ENCODE measurements at regions not wholly inside any gene's neighbourhood (a gene's known extent, or its start where the extent isn't known, plus 50 kb on each side); places are given as distances from the start of the nearest gene placed in this dataset.

DNA sequence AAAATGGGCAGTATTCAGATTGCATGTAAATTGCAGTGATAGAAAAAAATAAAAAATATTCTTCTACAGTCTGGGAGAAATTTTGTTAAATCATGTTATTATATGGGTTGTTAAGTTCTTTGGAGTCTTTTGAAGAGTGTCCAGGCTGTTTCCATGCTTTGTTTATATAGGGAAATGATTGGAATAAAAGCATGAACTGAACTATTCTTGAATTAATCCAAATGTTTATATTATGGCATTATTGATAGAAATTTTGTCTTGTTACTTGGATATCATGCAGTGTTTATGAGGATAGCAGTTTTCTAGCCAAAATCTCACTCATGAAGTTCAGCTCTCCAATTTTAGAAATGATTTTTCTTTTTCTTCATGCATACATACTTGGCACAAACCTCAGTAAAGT, 108.2 kb upstream of the NAV3 start:
- DNase-seq: no peak

DNA sequence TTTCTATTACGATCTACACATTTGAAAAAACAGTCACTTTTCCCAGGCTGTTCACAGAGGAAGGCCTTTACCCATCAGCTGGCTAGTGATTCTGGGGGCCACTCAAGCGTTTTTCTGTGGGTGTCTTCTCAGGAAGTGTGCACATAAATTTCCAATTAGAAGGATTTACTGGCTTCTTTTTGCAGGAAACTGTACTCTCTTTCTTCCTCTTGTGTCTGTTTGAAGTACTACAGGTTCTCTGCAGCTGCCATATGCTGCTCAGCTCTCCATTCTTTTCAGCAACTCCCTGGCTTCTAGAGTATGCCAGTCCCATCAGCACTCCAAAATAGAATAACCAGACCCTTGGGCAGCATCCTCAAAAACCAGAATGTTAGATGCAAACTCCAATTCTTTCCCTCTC, 110.4 kb upstream of the NAV3 start:
- DNase-seq: no peak

DNA sequence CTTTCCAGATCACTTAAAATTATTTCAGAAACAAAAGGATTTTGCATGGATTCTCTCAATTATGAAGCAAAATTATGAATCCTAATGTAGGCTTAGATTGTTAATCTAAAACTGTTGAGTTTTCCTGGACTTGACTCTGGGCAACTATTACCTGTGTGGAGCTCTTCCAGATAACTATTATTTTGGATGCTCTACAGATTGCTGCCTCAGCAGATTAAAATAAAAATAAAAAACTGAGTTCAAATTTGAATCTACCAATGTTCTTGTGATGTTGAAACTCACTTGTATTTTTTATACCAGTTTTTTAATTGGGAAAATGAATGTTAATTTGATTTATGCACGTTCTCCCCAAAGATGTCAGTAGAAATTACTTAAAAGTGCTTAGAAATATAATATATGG, 120.5 kb upstream of the NAV3 start:
- DNase-seq: no peak

DNA sequence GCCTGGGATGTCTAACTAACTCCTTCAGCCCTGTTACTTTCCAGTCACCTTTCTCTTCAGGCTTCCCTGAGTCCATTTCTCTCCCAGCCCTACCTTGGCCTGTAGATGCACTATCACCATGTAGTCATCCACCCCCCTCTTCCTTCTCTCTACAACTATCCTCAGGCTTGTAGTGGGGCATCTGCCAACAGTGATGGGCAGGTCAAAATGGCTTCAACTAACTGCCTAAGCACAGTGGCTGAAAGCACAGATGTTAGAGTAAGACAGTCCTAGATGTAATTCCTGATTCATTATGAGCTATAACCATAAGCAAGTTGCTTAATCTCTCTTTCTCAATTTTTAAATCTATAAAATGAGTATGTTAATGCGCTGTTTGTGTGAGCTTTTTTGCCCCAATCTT, 133.6 kb upstream of the NAV3 start:
- no peak for DNase-seq

DNA sequence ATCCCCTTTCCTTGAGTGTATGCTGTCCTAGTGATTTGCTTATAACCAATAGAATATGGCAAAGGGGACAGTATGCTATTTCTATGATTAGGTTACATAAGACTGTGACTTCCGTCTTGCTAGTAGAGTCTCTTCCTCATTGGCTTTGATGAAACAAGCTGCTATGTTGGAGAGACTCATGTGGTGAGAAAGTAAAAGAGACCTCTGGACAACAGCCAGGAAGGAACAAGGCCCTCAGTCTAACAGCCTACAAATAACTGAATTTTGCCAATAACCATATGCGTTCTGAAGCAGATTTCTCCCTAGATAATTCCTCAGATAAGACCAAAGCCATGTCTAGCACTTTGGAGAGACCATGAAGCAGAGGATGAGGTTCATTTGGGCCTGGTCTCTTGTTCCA, 134.5 kb upstream of the NAV3 start:
- no peak for DNase-seq

DNA sequence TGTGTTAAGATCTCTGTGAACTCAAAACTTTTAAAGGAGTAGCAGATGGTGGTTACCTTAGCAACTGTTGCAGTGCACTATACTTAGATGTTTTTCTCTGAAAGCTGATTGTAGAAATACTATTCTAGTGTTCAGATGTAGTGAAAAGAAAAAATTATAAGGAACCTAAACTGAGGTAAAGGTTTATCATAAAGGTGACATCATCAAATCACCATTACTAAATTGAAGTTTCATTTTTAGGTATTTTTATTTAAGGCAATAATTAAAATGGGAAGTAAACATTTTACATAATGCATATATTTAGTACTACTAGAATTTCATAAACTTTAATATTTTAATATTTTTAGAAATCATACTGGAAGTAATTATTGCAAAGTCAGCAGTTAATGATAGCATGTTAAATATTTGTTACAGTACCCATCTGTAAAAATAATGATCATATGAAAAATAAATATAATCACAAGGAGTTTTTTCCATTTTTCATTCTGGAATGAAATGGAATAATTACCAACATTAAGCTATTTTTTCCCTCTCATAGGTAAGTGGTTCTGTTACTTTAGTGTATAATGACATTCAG, 141.1 kb upstream of the NAV3 start:
- DNase-seq: no peak

DNA sequence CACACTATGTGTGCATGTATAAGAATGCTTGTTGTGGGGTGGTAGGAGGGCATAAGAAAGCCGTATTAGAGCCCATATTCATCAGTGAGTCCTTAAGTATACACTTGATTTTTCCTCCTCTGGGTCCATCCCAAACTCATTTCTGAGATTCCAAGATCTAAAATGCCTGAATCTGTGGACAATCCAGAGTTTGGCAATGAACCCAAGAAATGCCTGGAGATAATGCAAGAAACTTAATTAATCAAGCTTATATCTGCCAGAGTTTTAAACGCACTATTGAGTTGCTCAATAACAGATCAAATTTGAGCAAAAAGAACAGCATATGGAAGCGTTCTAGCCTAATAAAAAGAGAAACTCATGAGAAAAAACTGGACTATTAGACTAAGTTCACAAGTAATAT, 143.4 kb upstream of the NAV3 start:
- DNase-seq: no peak

DNA sequence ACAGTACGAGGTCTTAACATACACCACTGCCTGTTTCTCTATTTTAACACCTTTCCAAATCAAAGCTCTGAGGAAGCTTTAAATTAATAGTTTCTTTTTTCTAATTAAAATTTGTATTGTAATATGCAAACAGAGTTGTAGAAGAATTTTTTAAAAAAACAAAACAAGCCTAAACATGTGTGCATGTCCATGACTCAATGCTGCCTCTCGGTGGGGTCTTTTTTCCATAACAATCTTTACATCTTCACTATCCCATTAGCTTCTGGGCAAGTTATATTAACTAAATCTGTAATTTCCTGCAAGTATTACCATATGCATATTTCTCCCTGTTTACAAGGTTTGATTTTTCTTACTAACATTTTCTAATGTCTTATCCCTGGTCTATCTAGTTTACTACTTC, 143.9 kb upstream of the NAV3 start:
- no peak for DNase-seq

DNA sequence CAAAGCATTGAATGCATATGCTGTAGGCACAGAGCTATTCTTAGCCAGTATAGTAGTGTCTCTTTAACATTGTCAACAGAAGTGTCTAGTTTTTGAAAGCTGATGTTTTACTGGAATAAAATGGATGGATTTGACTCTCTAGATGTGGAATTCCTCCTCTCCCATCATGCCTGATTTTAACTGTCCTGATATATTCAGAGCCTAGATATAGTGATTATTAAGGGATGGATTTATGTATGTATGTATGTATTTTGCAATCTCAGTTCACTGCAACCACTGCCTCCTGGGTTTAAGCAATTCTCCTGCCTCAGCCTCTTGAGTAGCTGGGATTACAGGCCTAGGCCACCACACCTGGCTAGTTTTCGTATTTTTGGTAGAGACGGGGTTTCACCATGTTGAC, 144.8 kb upstream of the NAV3 start:
- DNase-seq: no peak

DNA sequence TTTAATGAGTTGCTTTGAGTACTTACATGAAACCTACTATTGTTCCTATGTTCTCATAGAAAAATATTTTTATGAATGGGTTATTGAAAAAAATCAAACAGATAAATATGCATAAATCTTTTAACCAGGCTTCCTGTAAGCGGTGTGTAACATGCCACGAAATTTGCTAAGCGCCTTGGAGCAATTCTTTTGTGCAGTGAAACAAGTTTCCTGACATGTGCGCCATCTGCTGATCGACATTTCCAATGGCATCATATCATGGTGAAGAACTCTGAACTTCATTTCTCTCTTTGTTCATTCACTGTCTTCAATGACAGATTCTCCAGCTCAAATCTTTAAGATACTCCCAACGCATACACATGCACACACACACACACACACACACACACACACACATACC, 145.6 kb upstream of the NAV3 start:
- peak; percentile 61 for DNase-seq

DNA sequence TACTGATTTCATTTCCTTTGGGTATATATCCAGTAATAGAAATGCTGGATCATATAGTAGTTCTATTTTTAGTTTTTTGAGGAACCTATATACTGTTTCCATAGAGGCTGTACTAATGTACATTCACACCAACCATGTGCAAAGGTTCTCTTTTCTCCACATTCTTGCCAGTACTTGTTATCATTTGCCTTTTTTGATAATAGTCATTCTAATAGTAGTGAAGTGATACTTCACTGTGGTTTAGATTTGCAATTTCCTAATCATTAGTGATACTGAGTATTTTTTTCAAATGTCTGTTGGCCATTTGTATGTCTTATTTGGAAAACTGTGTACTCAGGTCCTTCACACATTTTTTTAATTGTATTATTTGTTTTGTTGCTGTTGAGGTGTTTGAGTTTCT, 148.2 kb upstream of the NAV3 start:
- DNase-seq: no peak

DNA sequence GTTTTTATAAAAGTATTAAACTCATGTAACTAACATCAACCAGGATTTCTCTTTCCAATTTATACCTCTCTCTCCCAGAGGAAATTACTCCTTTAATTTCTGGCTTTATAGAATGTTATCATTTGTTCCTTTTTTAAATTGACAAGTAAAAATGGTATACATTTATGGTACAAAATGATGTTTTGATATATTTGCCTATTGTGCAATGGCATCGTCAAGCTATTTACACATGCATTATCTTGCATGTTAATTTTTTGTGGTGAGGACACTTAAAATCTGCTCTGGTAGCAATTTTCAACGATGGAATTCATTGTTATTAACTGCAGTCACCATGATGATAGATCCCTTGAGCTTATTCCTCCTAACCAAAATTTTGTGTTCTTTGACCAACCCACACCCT, 149.0 kb upstream of the NAV3 start:
- no peak for DNase-seq

DNA sequence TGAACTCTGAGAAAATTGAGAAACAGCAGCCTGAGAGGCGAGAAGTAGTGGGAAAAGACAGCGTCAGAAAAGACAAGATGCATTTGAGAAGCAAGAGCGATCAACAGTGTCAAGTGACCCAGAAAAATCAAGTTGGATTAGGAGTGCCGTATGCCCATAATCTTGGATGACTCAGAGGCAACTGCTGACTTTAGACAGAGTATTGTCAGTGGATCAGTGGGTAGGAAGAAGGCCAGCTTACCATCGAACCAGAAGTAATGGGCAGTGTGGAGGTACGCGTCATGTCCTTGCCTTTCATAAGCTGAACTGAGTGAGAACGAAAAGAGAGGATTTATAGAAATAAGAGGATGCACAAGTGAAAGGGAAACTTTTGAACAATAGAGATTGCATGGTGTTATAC, 151.0 kb upstream of the NAV3 start:
- DNase-seq: no peak

DNA sequence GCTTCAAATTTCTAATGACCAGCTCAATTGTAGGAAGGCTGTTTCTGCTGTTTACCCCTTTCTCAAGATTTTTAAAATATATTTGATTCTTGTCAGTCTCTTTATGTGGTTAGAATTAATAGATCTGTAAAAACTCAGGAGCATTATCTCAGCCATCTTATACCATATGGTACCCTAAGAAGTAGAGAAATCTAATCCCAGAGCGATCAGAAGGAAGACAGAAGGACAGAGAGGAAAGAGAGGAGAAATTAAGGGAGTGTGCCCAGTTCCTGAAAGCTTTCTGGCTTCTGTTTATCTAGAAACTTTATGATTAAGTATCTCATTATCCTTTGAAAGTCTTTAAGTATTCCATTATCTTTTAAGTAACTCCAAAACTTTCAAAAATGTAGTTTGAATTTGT, 152.1 kb upstream of the NAV3 start:
- DNase-seq: no peak

DNA sequence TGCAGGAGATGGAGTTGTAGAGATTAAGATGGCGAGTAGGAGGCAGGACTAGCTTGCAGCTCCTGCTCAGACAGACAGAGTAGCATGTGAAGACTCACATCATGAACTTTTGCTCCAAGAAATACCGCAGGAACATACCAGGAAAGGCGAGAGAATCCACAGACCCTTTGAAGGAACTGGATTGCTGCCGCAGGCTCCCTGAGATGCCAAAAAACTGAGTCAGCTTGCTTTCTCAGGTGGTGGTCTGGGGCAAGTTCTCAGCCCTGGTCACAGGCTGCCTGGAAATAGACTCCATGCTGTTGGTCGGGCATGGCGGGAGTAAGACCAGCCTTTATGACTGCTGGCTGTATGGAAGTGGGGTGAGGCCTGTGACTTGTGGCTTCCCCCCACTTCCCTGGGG, 163.6 kb upstream of the NAV3 start:
- DNase-seq: no peak

DNA sequence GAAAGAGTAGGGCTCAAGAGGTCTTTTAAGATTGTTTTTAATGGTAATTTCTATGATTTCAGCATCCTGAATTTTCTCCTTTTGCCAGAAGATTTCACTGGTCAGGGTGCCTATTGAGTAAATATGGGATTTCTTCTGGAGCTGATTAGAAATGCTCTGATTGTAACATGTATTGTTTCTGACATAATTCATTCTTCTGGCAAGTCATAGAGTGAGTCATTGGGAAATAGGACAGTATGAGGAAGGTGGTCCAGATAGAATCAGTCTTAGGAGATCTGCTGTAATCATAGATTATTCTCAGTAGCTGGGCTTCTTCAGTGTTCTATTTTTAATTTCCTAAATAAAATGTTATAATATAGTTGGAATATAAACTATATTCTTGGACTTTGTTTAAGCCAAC, 182.0 kb upstream of the NAV3 start:
- no peak for DNase-seq

DNA sequence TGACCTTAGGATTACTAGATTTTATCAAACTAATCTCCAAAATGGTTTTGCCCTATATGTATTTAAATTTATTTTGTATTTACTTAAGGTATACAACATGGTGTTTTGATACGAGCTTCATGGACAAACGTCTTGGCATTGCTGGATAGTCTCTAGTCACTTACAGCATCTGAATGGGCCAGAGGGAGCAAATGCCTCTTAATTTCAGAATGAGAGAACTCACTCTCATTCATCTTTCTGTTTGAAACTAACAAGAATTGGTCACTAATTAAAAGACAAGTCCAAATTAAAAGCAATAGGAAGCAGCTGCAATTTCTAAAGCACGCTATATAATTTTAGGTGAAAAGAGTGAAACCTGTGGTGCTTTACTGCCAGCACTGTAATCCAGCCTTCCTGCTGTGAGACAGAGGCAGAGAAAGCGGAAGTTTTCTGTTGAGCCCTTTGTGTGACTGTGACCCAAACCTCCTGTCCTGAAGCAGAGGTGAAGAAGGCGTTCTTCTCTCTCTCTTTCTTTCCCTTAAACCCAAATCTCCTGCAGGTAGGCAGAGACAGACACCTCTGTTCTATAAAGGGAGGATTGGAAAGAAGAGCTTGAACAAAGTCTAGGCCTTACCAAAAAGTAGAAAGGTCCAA, 184.6 kb upstream of the NAV3 start:
- DNase-seq: no peak

DNA sequence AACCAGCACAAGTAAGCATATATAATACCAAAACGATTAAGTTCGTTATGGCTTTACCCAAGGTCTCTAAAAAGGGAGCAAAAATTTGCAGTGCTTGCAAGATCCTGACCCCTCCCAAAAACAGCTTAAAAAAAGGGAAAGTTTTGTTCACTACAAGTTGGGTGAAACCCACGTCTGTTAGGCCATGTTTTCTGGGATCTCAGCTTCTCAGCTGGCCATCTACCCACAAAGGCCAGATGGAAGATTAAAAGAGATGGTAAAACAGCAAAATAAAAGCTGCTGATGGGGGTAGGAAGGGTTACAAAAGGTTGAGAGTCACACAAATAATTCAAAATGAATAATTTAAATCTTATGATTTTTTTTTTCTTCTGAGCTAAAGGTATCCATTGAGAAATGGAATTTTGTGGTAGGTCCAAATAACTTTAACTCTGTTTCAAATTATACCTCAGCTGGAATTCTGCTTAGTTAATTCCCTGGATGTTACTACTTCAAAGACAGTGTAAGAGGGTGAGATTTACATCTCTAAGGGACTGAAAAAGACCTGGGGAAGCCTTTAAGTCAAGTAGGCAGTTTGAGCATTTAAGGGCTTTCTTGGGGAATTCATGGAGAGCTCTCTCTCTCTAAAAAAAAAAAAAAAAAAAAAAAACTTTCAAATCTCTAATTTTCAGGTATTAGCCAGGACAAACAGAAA, 185.6 kb upstream of the NAV3 start:
- no peak for DNase-seq

DNA sequence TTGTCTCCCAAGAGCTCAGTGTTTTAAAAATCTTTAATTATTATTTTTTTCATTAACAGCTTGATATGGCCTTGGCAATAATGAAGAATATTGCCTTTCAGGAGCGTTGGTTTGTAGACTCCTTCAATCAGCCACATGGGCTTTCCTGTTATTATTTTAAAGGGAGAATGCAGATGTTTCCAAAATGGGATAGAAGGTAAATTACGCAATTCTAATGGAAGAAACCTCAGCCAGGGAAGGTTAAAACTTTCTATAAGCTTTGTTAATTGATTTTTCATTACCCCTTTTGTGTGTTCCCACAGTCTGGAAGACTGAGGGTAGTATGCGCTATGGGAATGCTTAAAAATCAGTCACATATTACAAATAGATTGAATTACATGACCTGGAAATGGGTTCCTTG, 188.4 kb upstream of the NAV3 start:
- DNase-seq: no peak

DNA sequence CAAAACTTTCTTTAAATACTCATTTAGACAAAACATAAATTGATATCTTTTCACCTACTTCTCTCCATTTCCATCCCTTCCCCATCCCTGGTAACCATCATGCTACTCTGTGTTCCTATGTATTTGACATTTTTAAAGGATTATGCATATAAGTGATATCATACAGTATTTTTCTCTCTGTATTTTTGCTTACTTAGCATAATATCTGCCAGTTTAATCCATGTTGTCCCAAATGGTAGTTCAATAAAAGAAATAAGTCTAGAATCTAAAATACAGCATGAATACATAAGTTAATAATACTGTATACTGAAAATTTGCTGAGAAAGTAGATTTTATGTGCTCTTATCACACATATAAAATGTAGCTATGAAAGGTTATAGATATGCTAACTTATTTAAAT, 190.3 kb upstream of the NAV3 start:
- DNase-seq: no peak

DNA sequence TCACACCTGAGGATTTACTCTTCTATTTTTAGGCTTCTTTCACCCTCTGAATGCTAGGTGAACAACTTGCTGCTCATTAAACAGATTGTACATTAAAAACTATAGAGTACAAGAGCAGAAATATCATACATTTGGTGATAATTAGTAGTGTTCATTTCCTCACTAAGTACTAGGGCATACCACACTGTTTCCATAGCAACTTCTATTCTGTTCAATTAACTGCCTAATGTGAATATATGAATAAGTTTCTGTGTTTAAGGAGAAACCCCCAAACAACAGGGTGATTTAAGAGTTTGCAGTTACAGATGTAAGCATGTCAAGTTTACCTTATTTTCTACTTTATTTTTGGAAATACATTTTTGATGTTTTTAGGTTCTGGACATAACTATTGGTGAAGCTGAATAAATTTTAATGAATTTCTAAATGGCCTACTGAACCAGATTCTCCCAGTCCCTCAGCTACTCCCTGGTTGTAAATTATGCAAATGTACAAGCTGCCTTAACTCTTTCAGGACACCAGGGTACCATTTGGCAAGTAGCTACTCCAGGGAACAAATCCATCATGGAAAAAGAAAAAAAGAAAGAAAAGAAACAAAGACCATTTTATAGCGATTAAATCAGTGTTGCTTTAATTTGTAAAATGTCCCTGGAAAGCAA, 199.8 kb upstream of the NAV3 start:
- DNase-seq: no peak

DNA sequence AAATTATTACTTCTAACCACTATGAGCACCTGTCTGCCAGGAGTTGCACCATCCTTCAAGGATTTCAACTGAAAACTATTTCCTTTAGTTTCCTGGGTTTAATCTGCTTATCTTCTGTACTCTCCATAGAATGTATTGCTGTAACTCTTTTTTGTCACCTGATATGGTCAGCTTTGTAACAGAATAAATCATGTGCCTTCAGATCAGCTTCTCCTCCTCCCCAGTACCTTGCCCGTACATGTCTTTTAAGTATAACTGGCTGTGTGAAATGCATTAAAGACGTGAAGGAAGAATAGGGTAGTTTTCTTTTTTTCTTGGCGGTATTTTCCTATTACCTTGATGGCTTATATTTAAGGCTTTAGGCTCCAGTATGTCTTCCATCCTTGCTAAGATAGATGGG, 200.3 kb upstream of the NAV3 start:
- no peak for DNase-seq

DNA sequence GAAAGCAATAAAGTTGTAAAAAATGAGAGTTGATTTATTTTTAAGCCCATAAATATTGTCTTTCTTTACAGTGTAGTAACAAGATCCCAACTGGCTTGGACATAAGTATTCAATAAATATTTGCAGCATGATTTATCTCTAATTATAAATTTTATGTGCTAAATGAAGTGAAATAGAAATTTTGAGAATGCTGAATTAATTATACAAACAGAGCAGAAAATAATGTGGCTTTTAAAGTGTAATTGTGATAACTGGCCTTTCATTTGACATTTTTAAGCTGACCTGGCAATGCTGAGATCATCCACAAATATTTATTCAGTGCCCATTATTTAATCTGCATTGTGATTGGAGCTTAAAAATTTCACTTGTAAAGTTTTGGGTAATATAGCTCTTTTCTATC, 201.6 kb upstream of the NAV3 start:
- DNase-seq: no peak

DNA sequence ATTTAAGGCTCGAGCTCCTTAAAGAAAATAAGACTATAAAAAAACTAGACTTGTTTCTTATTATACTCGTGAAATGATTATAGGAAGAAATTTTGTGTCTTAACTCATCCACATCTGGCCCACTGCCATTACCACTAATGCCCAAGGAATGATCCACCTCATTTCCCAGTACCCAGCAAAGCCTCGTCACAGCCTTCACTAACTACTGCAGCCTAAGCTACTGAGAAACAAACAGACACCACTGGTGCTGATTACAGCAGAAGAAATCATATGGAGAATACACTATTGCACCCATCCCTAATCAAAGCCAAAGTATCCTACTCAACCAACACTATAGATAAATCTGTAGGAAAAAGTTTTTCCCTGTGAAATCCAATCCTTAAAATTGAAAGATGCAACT, 205.3 kb upstream of the NAV3 start:
- DNase-seq: no peak

DNA sequence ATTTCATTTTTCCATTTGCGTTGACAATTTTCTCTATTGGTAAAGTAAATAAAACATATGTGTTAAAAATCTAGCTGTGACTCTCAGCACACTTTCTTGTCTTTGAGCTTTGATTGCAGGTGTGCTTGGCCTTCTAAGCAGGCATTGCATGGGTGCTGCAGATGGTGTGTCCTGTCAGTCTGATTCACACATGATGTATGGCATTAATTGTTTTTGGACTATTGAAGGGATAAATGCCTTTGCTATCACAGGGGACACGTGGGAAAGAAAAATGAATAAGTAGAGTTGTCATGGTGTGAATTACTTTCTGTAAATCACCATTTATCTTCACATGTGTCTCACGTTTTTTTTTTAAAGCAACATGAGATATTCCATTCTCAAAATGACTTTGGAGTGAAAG, 211.3 kb upstream of the NAV3 start:
- no peak for DNase-seq
